GM18909 (cell line): ENCODE measurements at regions not wholly inside any gene's neighbourhood (a gene's known extent, or its start where the extent isn't known, plus 50 kb on each side); places are given as distances from the start of the nearest gene placed in this dataset.
"Not testable (repeated sequence)": the region's sequence is repeated elsewhere in the genome, so short reads cannot be mapped to it uniquely, and the experiment has no call there.

Experiments
- ATAC-seq: cut with Tn5 transposase; IDR thresholded peaks from one replicate; pipeline ENCODE4 v1.9.1; 2021; ENCODE audit warnings: mild to moderate bottlenecking; ENCODE audit not compliant: unreplicated experiment, poor library complexity

DNA sequence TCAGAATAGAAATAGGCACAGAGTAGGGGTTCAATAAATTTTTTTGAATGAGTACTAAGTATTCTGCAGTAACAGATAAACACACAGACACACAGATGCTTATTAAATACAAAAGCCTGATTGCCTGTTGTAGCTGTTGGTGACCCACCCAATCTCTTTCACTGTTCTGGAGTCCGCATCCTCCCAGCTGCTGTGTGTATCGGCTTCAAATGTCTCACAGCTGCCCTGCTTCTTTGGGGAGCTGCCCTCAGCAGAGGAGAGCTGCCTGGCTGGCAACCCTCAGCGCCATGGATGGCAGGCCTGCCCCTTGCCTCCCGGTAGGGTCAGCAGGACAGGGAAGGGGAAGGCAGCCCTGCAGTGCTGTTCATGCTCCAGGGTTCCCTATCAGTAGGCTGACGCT is 50.5 kb upstream of the PRNP start:
- no peak for ATAC-seq

- no peak for ATAC-seq
These were observed 50.9 kb upstream of the PRNP start for GRCh38 chr20:4635342-4635741.

DNA sequence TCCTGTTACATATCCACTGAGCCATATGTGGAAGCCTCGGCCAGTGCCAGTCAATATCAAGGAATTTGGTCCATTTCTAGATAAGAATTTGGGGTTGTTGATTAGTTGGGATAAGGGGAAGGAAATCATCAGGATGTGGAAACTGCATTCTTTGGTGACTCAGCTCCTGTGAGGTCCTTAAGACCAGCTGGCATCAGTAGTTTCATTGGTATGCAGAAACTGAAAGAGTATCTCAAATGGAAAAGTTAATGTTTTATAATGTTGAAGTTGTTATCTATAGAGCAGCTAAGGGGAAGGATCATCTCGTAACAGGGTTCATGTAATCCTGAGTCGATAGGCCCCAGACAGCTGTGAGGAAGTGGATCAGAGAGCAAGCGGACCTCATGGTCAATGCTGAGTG is 52.5 kb upstream of the PRNP start:
- no peak for ATAC-seq

- ATAC-seq: no peak
These were observed 52.9 kb upstream of the PRNP start for GRCh38 chr20:4633379-4633778.

- no peak for ATAC-seq
These were observed 53.4 kb upstream of the PRNP start for GRCh38 chr20:4632876-4633275.

DNA sequence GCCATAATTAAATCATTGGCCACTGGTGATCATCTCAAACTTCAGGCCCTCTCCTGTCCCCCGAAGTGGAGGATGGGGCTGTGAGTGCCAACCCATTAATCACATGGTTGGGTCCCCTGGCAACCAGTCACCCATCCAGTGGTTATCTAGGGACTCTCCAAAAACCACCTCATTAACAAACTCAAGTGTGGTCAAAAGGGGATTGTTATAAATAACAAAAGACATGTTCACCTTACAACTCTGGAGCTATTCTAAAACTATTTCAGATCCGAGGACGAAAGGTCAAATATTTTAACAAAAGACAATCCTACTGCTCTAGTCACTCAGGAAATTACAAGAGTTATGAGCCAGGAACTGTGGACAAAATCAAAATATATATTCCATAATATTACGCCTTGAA is 60.0 kb upstream of the PRNP start:
- ATAC-seq: no peak

GRCh38 chr20:4625687-4626086 is 60.6 kb upstream of the PRNP start:
- no peak for ATAC-seq

GRCh38 chr20:4624675-4625336 is 61.5 kb upstream of the PRNP start:
- ATAC-seq: not testable (repeated sequence)

DNA sequence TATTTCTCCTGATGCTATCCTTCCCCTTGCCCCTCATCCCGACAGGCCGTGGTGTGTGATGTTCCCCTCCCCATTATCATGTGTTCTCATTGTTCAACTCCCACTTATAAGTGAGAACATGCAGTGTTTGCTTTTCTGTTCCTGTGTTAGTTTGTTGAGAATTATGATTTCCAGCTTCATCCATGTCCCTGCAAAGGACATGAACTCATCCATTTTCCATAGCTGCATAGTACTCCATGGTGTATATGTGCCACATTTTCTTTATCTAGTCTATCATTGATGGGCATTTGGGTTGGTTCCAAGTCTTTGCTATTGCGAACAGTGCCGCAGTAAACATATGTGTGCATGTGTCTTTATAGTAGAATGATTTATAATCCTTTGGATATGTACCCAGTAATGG is 67.1 kb upstream of the PRNP start:
- not testable (repeated sequence) for ATAC-seq

DNA sequence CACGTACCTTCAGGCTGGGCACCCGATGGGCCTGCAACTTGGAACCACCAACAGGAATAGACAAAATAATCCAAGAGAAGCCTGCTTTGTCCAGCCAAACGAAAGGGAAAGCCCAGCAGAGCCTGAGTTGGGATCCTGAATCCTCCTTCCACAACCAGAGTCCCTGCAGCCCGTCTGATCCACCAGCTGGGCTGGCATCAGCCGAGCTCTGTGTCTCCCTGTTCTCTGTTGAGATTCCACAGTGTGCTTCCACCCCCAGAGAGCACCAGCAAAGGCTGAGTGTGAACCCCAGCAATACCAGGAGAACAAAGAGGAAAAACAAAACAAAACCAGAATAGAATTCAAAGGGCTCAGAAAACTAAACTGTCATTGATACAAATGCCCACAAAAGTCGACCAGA is 68.8 kb upstream of the PRNP start:
- no peak for ATAC-seq

DNA sequence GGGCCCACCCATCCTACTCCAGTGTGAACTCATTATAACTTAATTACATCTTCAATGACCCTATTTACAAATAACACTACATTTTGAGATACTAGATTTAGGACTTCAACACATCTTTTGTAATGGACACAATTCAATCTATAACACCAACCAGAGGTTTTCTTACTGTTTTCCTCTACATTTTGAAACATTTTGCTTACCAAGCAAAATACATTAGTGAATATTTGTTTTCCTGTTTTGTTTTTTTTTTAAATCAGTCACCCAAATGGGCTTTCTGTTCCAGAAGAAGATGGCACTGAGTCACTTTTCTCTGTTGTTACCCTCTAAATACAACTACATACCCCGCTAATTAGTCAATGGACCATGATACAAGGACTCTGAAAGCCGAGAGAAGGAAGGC is 69.2 kb upstream of the PRNP start:
- no peak for ATAC-seq

DNA sequence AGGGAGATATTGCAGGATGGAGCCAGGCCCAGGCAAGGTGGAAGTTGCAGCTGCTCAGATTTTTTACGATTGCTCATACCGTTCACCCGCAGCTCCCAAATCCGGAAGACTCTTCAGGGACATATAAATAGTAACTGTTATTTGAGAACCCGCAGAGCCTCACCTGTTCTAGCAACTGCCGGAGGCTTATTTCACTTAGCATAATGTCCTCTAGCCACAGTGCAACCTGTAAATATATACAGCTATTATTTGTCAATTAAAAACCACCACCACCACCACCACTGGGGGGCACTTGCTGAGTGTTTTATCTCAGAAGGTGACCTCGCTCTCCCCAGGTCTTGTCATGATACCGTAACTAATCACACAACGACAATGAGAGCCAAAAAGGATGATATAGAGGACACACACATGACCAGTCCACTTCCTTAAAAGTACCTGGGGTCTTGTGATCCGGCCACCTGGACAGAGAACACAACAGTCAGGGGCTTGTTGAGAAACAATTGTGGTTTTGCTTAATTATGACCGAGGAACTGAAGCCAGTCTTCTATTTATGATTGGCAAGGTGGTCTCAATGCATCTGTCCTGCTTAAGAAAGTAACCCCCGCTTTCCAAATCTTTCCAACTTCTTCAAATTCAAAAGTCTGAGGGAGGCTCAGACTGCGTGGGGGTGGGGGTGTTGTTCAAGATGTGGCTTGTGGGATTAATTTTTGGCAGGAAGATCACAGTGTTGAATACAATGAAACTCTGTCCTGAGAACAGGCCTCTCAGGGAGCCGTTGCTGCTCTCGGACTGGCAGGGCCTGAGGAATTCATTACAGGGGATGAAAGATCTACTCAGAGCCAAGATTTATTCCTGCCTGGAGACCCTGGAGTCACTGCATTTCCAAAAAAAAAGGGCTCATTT is 72.3 kb upstream of the PRNP start:
- ATAC-seq: peak; percentile 45

GRCh38 chr20:4613184-4613583 is 73.1 kb upstream of the PRNP start:
- ATAC-seq: no peak

- no peak for ATAC-seq
These were observed 75.4 kb upstream of the PRNP start for GRCh38 chr20:4610871-4611270.

- no peak for ATAC-seq
These were observed 76.7 kb upstream of the PRNP start for GRCh38 chr20:4609511-4609910.

DNA sequence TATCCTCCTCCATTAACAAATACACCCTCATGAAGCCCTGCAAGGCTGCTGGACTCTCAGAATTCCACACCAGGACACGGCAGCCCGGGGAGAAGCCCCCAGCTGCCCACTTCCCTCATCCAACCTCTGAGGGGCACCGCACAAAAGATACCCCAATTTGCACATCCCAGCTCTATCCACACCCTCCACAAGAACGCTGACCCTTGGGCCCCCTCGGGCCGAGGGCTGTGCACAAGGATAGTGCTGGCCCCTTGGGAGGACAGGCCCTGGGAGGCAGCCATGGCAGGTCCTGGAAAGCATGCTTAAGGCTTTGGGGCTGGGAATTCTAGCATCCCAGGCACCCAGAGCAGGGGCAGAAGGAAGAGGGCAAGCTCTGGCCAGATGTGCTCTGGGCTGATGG is 77.4 kb upstream of the PRNP start:
- no peak for ATAC-seq

DNA sequence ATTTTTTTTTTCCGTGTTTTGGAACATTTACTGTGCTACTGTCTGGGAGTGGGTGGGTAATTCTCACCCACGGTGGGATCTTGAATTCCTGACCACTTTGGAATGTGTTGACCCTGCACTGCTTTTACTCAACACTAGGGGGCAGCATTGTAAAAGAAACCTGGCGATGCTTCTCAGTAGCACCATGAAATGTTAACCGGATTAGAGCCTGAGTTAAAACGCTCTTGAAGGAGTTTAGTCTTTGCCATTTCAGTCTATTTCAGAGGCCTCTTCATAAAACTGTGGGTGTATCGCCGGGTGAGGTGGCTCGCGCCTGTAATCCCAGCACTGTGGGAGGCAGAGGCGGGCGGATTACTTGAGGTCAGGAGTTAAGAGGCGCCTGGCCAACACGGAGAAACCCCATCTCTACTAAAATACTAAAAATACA is 79.0 kb upstream of the PRNP start:
- ATAC-seq: no peak

GRCh38 chr20:4606051-4606450 is 80.2 kb upstream of the PRNP start:
- no peak for ATAC-seq

- ATAC-seq: no peak
These were observed 81.1 kb upstream of the PRNP start for GRCh38 chr20:4605166-4605565.

- no peak for ATAC-seq
These were observed 81.7 kb upstream of the PRNP start for GRCh38 chr20:4604580-4604979.

GRCh38 chr20:4603724-4604123 is 82.5 kb upstream of the PRNP start:
- ATAC-seq: no peak

DNA sequence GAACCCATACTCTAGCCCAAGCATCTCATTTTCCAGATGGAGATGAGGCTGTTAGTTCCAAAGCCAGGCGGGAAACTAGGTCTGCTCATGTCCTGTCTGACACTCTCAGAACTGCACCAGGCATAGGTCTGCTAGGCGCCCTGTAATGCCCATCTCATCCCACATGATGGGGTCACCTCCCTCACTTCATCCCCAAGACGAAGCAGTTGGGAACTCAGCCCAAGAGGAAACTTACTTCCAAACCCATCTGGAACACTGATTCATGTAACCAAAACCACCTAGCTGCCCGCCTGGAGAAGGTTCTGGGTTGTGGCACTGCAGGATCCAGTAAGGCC is 84.0 kb upstream of the PRNP start:
- ATAC-seq: no peak
